B cell (primary cell): ENCODE measurements at regions not wholly inside any gene's neighbourhood (a gene's known extent, or its start where the extent isn't known, plus 50 kb on each side); places are given as distances from the start of the nearest gene placed in this dataset.

Source experiments
- EZH2 ChIP-seq: IDR thresholded peaks from 2 replicates; pipeline ENCODE4 v1.6.1; 2012; ENCODE audit warnings: borderline replicate concordance, low read depth, mild to moderate bottlenecking, moderate library complexity, low read length; ENCODE audit not compliant: insufficient read depth, poor library complexity, severe bottlenecking
- TF ChIP-seq, protein P1 (sequence below): fragments of 200-600 bp; IDR thresholded peaks from one replicate; pipeline ENCODE4 v1.8.0; 2022; ENCODE audit warnings: antibody characterized with exemption, mild to moderate bottlenecking

DNA sequence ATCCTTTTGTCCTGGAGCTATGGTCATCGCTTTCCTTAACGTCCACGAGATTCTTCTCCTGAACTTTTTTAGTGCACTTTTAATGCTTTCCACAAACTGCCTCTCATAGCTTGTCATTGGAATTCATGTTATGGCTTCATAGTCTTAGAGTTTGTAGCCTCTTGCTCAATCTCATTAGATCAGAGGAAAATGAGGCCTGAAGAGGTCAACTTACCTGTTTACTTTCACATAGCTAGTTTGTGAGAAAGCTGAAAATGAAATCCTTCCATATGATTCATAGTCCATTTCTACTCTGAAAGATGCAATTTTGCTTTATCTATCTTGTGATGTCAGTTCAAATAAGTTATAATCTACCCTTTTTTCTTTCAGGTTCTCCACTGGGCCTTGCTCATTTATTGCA, 1747.2 kb upstream of the RAG2 start:
- TF ChIP-seq, protein P1, sequence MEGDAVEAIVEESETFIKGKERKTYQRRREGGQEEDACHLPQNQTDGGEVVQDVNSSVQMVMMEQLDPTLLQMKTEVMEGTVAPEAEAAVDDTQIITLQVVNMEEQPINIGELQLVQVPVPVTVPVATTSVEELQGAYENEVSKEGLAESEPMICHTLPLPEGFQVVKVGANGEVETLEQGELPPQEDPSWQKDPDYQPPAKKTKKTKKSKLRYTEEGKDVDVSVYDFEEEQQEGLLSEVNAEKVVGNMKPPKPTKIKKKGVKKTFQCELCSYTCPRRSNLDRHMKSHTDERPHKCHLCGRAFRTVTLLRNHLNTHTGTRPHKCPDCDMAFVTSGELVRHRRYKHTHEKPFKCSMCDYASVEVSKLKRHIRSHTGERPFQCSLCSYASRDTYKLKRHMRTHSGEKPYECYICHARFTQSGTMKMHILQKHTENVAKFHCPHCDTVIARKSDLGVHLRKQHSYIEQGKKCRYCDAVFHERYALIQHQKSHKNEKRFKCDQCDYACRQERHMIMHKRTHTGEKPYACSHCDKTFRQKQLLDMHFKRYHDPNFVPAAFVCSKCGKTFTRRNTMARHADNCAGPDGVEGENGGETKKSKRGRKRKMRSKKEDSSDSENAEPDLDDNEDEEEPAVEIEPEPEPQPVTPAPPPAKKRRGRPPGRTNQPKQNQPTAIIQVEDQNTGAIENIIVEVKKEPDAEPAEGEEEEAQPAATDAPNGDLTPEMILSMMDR = no peak
- no peak for TF ChIP-seq EZH2
